Activated CD4-positive, alpha-beta T cell treated with anti-CD3 and anti-CD28 coated beads, Interleukin-2, amount 50 U/mL, for 16 hours (primary cell): ENCODE measurements at regions not wholly inside any gene's neighbourhood (a gene's known extent, or its start where the extent isn't known, plus 50 kb on each side); places are given as distances from the start of the nearest gene placed in this dataset.
"Not testable (repeated sequence)": the region's sequence is repeated elsewhere in the genome, so short reads cannot be mapped to it uniquely, and the experiment has no call there.

Source experiments
- DNase-seq: peaks from one replicate; pipeline ENCODE4 v3.0.0-alpha.2; 2020

DNA sequence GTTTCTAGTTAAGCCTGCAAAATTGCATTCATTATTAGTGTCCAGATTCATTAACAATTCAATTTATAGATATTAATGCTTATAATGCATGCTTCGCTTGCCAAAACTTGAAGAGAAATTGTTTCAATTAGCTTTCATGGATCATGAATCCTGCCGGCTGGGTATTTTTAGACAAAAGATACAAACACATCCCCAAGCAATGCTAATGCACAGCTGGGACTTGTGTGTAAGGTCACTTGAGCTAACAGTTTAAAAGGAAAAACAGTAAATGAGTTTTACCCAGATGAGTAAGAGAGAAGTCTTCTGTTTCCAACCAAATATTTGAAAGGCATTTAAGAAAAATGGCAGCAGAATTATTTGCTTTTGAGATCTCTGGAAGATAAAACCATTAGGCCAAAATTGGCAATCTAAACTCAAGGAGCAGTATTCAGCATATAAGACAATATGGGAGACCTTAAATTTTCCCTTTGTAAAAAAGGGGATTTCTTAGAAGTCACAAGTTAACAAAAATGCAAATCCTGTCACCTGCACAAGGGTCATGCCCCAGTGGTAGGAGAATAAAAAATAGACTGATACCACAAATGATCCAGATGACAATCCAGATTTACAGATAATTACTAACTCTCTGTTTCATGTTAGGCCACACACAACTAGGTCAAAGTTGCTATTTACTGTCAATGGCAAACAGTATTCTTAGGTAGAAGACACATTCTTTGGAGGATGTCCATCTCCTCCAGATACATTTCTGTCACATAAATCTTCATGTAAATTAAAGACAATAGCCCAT is 418.4 kb upstream of the PMFBP1 start:
- no peak for DNase-seq

DNA sequence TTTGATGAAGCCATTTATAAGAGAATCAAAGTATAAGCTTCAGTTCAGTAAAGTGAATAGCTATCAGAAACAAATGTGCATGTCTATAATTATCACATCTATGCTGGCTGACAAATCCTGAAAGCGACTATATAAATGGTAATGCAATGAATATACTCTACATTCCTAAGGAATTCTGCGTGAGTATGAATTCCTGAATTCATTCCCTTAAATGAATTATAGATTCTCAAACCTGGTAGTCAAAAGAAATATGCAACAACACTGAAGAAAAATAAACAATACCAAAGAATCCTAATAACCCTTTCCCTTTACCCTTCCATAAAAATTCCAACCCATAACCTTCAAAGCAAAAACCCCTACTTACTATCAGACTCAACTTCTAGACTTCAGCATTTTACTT is 416.6 kb upstream of the PMFBP1 start:
- DNase-seq = no peak

DNA sequence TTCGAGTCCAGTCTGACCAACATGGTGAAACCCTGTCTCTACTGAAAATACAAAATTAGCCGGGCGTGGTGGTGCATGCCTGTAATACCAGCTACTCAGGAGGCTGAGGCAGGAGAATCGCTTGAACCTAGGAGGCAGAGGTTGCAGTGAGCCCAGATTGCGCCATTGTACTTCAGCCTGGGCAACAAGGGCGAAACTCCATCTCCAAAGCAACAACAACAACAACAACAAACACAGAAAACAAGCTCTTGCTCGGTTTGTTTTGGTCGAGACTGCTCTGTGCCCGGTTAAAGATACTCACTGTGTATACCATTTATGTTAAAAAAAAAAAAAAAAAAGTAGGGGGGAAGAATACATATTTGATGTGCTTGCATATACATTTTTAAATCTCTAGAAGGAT is 406.1 kb upstream of the PMFBP1 start:
- not testable (repeated sequence) for DNase-seq

DNA sequence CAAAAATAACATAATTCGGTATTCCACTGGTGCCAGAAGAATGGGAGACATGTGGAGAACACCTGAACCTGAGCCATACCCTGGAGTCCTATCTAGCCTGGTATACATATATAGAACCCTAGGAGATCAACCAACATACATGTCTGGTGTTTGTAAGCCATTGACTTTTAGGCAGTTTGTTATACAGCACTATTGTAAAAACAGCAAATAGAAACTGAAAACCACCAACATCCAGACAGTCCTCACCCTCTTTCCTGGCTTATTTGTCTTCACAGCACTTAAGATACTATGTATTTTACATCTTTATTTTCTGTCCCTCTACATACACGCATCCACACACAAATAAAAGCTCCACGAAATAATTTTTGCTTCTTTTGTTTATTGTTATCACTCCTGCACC is 404.2 kb upstream of the PMFBP1 start:
- no peak for DNase-seq

DNA sequence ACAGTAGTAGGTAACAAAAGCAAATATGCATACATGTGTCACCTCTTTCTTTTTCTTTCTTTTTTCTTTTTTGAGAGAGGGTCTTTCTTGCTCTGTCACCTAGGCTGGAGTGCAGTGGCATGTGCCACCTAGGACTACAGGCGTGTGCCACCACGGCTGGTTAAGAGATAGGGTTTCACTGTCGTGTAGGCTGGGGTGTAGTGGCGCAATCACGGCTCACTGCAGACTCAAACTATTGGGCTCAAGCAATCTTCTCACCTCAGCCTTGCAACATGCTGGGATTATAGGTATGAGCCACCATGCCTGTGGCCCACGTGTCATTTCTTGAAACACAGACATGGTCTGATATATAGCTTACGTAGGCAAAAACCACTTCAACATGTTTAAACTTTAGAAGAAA is 397.7 kb upstream of the PMFBP1 start:
- DNase-seq = no peak

DNA sequence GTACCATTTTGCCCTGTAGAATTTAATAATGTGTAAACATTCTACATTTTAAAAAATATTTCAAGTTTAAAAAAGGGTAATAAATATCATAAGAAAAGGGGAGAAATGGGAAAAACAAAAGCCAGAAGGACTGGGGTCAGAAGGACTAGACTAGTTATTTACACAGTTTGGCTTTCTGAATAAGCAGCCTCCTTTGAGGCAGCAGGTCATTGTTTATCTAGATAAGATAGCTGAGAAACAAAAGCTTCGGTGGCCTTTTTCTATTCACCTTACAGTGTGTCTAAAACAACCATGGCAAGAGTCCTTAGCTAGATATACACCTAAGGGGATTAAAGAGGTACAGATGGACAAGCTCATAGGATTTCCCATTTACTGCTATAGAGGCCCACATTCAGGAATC is 396.5 kb upstream of the PMFBP1 start:
- no peak for DNase-seq

DNA sequence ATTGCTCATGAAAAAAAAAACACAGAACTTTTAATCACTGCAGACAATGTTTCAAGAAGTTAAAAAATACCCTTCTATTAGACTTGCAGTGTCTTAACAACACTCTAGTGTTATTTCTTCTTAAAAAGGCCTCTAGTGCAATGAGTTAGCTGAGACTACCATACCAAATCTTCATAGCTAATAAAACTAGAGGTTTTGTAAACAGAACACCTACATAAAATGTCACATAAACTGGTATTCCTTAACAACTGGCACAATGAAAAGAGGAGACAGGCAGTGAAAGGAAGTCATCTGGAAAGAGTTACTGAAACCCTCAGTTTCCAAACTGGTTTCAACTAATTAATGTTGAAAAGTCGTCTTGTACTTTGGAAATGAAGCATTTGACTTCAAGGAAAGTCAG is 394.2 kb upstream of the PMFBP1 start:
- DNase-seq = no peak

DNA sequence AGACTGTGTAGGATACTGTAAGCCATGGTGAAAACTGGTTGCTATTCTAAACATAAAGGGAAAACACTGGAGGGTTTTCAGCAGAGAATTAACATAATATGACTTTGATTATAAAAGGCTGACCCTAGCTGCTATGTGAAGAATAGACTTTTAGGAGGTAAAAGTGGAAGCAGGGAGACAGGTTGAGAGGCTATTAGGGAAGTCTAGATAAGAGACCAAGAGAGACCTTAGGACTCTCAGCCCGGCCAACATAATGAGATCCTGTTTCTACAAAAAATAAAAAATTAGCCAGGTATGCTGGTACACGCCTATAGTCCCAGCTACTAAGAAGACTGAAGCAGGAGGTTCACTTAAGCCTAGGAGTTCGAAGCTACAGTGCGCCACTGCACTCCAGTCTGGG is 393.2 kb upstream of the PMFBP1 start:
- no peak for DNase-seq

DNA sequence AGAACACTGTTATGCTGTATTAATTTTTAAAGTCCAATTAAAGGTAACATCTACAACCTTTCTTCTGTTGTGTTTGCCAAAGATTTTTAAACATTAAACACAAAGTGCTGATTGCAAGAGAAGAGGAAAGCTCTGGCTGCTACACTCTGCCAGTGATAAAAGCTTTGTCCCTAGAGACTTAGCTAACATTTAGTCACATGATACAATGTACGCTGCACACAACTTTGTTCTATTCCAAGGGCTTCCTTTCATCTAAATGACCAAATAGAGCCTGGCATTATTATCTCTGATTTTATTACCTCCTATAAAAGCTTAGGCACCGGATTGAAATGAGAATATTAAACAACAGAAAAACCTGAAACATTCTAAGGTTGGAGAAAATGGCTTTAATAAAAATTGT is 388.7 kb upstream of the PMFBP1 start:
- DNase-seq = no peak

DNA sequence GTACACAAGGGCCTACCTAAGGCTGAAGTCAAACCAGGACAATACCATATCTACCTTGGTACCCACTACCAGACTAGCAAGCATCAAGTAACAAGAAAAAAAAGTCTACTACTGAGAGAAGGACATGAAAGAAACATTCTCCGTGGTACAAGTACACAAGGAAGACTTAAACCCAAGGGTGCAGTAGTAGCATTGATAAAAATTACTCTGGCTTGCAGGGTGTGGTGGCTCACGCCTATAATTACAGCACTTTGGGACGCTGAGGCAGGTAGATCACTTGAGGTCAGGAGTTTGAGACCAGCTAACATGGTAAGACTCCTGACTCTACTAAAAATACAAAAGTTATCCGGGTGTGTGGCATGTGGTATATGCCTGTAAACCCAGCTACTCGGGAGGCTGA is 386.5 kb upstream of the PMFBP1 start:
- DNase-seq = no peak

DNA sequence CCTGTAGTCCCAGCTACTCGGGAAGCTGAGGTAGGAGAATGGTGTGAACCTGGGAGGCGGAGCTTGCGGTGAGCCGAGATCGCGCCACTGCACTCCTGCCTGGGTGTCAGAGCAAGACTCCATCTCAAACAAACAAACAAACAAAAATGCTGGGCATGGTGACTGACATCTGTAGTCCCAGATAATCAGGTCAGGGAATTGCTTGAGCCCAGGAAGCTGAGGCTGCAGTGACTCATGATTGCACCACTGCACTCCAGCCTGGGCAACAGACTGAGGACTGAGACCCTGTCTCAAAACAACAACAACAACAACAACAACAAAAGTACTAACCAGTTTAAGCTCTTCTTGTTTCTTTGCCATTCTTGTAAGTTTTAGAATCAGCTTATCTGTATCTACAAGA is 383.0 kb upstream of the PMFBP1 start:
- DNase-seq = no peak

DNA sequence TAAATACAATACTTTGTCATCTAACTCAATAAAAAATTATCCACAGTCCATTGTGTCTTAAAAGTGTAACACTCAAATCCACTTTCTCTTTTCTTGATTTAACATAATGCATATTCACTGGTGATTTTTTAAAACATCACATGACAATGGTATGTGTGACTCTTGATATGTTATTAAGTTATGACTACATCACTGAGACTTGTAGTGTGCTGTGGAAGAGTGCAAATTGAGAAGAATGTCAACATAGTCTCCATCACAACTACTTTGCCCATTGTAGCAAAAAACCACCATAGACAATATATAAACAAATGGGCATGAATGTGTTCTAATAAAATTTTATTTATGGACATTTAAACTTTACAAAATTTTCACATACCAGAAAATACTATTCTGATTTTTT is 380.7 kb upstream of the PMFBP1 start:
- DNase-seq = no peak

DNA sequence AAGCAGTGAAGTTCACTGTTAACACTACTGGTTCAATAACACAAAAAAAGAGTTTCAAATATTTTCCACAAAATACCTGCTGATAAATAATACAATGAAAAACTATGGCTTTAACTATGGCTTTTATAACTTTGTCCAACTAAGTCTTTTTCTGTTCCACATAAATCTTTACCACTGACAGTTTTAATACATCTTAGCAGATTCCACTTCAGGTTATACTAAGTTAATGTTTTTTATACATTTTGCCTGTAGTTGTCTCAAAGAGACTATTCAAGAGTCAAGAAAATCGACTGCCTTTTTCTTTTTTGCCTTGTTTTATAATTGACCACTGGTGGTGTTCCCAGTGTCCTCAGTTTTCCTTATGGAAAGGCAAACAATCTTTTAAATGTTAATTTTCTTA is 379.7 kb upstream of the PMFBP1 start:
- no peak for DNase-seq

DNA sequence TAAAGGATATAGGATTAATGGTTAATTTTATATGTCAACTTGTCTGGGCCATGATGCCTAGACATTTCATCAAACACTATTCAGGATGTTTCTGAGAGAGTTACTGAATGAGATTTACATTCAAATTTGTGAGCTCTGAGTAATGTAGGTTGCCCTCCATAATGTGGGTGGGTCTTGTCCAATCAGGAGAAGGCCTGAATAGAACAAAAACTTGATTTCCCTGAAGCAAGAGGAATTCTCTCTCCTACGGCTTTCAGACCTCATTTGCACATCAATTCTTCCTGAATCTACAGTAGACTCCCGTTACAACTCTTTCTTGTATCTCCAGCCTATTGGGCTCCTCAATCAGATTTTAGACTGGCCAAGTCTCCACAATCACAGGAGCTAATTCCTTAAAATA is 377.9 kb upstream of the PMFBP1 start:
- DNase-seq = no peak

DNA sequence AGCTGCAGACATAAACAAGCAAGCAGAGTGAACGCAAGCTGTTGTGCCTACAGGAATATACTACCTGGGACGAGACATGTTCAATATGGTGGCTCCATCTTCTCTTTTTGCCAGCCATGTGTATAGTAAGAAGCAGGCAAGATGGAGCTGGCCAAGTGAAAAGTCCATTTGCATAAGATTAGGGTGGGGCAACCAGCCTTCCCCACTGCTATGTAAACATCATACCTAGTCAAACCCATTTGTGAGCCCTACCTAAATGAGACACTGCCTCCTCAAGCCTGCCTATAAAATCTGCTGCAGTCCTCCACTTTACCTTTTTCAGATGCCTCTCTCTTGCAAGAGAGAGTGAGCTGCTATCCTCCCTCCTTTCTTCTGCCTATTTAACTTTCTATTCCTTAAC is 370.1 kb upstream of the PMFBP1 start:
- DNase-seq = no peak

DNA sequence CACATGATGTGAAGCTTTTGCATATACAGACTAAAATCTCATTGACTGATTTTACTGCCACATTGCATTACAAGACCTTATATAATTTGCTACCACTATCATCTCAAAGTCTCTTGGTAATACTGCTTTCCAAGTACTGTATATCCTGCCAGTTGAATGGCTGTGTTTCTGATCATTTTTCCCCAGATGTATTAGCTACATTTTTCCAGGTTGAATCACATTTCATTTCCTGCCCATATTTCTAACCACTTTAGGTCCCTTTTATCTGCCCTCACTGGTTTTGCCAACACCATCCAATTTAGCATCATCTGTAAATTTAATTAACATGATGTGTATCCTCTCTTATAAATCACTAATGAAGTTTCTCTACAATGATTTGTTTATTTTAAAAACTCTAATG is 365.7 kb upstream of the PMFBP1 start:
- no peak for DNase-seq

DNA sequence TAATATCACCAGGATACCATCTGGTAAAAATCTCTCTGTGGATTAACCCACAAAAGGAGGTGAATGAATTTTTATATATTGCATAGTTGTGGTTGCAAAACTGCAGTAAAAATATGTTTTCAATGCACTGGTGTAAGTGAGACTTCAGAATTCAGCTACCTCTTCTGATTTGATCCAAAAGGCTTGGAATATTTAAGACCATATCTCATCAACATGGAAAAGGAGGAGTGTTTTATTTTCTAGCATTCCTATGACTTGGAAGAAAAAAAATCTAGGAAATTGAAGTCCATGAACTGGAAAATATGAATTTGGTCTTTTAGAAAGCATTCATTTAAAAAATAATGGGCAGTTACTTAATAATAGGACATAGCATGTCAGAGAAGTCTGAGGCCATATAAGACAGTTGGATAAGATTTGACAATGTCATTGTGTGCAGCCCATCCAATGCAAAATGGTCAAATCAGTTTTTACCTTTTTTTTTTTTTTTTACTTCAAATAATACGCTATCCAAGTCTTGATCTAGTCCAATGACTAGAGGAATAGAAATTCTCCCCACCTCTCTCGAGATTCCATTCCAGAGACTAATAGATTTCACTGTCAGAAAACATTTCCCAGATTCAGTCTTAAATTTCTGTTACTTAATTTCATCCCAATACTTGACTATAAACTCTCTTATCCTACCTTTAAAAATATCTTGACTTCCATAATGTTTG is 364.9 kb upstream of the PMFBP1 start:
- no peak for DNase-seq

DNA sequence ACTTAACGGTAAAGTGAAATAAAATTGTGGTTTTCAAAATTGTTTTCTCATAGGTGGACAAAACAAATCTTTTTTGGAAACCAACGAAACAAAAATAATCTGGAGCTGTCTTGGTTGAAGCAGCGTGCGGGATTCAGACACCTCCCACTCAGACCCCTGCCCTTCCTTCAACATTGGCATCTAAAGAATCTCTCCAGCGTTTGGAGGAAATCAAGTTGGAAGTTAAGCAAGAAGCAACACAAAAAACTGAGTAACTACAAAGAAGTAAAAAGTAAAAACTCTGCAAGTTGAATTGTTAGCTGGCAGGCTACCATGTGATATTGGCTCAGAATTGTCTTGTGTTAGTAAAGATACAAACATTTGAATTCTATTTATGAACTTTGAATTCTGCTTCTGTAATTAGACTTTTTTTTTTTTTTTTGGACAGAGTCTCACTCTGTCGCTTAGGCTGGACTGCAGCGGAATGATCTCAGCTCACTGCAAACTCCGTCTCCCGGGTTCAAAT is 361.0 kb upstream of the PMFBP1 start:
- no peak for DNase-seq

DNA sequence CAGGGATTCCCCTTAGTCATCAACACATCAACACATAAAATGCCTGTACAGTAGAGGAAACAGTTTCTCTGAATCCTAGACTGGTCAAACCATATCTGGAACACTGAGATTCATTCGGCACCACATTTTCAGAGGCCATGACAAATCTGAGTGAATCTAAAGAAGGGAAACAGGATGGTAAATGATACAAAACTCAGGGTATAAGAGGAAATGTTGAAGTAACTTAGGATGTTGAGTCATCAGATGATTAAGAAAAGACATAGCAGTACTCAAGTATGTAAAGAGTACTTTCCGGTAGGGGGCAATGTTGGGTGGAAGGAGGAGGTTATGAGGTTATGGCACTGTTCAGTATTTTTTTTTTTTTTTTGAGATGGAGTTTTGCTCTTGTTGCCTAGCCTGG is 358.5 kb upstream of the PMFBP1 start:
- peak; percentile 20 for DNase-seq

DNA sequence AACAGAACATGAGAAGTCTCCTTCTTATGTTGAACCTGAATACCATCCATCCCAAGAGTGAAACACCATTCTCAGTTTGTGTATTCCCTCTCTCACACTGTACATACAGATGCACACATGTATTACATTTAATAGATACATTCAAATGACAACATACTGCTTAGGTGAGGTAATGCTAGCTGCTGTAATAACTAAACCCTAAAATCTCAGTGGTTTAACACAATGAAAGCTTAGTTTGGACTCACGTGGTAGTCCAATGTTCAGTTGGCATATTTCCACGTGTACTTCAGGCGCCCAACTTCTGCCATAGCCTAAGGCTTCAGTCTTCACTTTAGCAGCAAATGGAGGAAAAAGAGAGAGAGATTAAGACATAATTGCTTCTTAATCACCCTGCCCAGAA is 351.1 kb upstream of the PMFBP1 start:
- no peak for DNase-seq

DNA sequence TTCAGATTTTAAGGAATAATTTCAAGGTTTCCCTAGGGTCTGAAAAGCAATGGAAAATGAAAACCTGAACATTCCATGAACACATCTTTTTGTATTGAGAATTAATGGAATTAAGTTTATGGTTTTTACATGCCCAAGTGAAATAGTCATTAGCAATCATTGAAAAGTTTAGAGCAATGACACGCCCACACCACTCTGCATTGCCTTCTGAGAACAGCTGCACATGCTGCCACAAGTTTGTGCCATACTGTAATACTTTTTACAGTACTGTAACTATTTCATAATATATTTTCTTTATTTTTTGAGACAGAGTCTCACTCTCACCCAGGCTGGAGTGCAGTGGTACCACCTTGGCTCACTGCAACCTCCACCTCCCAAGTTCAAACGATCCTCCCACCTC is 345.2 kb upstream of the PMFBP1 start:
- no peak for DNase-seq

DNA sequence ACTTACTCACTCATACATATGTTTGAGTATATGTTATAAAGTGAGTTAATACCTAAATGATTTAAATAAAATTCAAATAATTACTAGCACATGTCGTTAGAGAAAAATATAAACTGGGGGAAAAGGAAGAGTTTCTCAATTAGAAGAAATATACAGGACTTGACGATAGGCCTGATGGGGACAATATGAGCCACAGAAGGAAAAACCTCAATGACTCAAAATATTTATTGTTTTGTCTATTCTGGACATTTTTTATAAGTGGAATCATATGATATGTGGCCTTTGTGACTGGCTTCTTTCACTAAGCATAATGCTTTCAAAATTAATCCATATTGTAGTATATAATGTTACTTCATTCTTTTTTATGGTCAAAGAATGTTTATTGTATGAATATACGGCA is 339.2 kb upstream of the PMFBP1 start:
- no peak for DNase-seq

DNA sequence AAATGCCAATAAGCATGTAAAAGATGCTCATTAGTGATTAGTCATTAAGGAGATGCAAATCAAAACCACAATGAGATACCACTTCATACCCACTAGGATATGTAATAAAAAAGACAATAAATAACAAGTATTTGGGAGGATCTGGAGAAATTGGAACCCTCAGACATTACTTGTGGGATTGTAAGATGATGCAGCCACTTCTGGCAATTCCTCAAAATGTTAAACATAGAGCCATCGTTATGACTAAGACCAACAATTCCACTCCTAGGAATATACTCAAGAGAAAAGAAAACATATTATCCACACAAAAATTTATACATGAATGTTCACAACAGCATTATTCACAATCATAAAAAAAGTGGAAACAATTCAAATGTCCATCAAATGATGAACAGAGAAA is 336.2 kb upstream of the PMFBP1 start:
- DNase-seq = no peak

DNA sequence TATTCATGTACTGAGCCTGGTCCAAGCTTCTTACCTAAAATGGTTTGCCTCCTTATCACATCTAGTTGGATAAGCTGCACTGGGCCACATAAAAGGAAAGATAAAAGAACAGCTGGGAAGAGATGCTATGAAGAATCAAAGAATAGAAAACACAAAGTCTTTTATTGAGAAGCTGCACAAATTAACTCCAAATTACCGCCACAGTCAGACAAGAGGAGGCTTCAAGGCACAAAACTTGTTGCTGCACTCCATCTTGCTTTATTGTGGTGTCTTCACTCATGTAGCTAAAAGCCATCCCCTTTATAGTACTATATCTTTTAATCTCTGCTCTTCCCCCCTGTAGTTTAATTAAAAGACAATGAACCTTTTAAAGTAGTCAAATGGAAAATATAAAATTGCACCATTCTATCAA is 330.6 kb upstream of the PMFBP1 start:
- DNase-seq = no peak
